ENCODE measurements at regions not wholly inside any gene's neighbourhood (a gene's known extent, or its start where the extent isn't known, plus 50 kb on each side); places are given as distances from the start of the nearest gene placed in this dataset.

GRCh38 chr11:25350899-25351803, 854.3 kb downstream of the LUZP2 start:
- TF ChIP-seq CTCF (optimal IDR thresholded peaks at IDR 0.05 in 1 of 3, IDR thresholded peaks at IDR 0.05 in 1 of 3, conservative IDR thresholded peaks at IDR 0.05 in 1 of 3; ENCODE audit: extremely low read depth in 1 of 3, insufficient read depth in 2 of 3, low read length in 3 of 3): no peak
- no peak for TF ChIP-seq EZH2 (IDR thresholded peaks at IDR 0.05; ENCODE audit: low read length)

Data from keratinocyte (primary cell).